Stimulated activated CD4-positive, alpha-beta T cell treated with anti-CD3 and anti-CD28 coated beads, Interleukin-15, amount 100 ng/mL, for 1 hour (primary cell): ENCODE measurements at regions not wholly inside any gene's neighbourhood (a gene's known extent, or its start where the extent isn't known, plus 50 kb on each side); places are given as distances from the start of the nearest gene placed in this dataset.
A peak's percentile ranks its signal among the peaks of the same experiment; 100 is the strongest.
"Not testable (repeated sequence)": the region's sequence is repeated elsewhere in the genome, so short reads cannot be mapped to it uniquely, and the experiment has no call there.

Experiments used
- DNase-seq, 2 donors: peaks; one replicate each; pipeline ENCODE4 v3.0.0-alpha.2; 2020; ENCODE audit warnings: low read depth in 1 of 2, low spot score in 1 of 2

DNA sequence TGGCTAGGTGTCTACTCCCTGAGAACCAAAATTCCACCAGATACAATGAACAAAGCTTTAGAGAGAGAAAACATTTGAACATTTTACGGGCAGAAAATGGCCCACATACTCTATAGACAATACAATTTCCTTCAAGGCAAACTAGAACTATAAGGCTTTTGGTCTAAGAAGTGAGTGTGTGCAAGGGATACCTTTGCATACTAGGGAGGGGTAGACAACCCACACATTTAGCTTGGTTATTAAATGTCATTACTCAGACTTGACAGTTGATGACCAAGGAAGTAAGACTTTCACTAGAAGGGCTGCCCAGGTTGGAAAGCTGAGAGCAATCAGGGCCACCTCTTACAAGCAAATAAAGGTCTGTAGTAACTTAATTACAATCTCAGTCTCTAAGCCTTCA lies 64.0 kb upstream of the PLEKHM1 start:
- DNase-seq = not testable (repeated sequence)

DNA sequence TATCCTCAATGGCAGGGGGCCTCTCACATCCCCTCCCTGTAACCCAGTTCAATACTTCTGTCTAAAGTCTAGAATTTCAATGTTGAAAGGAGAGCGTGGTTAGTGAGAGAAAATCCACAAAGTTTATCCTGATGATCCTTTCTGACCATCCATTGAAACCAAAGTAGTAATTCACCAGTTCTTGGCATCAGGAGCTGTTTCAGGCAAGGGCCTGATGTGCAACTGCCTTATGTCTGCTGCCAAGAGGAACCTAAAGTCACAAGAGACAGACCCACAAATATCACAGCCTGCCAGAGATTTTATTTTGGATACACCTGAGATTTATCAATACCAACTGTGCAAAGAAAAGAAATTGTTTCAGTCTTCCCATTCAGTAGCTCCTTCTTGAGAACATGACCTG lies 68.3 kb upstream of the PLEKHM1 start:
- not testable (repeated sequence) for DNase-seq

DNA sequence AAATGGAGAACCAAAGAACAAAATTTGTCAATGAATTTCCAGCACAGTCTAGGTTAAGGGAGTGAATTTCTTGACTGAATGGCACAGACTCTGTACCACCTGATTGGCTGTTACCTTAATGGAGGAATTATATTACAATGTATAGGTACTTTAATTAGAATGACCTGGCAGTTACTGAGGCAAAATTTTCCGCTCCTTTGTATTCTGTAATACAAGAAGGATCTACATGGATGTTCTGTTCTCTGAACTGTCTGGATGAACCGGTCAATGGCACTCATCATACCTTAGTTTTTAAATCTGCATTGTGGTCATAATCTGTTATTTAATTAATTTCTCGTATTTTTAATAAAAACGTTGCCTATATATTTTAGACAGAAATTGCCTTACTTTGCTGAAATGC lies 72.3 kb upstream of the PLEKHM1 start:
- DNase-seq = not testable (repeated sequence)

DNA sequence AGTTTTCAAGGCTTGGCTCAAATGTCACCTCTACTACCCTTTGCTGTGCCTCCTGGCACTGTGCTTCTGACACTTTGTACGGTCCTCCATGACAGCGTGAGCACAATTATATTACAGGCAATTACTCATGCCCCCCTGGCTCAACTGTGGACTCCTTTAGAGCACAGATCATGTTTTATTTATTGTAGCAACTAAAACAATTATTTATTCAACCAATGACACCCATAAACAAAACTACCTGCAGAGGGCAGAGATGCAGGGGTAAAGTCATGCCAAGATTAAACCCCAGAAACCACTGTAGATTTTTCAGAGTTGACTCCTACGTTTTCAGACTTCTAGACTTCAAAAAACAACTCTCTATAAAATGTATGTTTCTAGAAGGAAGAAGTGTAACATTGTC lies 72.8 kb upstream of the PLEKHM1 start:
- DNase-seq = not testable (repeated sequence)

DNA sequence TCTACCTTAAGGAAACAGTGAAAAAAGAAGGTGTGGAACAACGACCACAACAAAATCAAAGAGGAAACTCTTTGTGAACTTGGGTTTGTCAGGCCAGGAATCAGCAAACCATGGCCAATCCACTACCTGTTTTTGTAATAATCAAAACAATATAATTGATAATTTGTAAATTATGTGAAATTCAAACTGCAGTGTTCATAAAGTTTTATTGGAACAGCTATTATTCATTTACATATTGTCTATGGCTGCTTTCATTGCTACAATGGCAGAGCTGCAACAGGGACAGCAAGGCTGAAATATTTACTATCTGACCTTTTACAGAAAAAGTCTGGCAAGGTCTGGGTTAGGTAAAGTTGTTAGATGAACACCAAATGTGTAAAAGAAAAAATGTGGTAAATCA lies 77.8 kb upstream of the PLEKHM1 start:
- DNase-seq = not testable (repeated sequence)

DNA sequence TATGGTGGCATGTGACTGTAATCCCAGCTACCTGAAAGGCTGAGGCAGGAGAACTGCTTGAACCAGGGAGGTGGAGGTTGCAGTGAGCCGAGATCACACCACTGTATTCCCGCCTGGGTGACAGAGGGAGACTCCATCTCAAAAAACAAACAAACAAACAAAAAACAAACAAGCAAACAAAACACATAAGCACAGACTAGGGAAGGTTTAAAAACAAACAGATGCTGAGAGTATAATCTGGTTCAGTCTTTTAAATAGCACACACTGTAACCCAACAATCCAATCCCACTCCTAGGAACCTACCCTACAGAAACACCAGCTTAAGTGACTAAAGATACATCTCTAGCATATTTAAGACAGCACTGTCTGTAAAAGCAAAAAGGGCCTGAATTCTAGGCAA lies 82.8 kb upstream of the PLEKHM1 start:
- not testable (repeated sequence) for DNase-seq

DNA sequence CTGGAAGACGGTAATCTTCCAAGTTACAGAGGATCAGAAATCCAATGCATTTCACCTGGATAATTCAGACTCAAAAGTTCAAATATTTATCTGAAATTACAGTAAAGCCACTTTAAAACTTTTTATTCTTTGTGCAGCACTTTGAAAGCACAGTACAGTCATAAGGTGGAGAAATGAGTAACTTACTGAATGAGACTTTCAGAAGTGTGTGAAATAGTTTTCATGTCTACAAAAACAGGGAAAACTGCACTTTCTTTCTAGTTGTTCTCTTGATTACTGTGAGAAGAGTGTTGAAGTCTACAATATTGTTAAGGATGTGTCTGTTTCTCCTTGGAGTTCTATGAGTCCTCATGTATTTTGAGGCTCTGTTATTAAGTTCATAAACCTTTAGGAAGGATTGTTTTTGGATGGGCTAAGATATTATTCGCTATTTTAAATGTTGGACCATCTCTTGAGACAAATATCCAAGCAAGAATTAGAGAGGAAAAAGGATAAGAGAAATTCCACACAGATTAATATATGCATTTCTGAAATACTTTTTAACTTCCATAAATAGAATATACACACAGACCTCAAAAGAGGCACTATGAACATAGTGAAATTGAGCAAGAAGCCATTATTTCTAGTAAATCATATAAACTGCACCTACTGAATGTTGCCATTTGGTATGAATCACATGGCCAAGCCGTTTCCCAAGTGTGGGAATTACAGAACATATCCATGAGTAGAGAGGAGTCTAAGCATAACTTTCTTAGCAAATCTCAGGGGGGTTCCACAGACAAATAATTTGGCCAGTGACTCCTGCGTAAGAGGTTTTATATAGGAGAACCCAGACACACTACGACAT lies 83.6 kb upstream of the PLEKHM1 start:
- DNase-seq = no peak

DNA sequence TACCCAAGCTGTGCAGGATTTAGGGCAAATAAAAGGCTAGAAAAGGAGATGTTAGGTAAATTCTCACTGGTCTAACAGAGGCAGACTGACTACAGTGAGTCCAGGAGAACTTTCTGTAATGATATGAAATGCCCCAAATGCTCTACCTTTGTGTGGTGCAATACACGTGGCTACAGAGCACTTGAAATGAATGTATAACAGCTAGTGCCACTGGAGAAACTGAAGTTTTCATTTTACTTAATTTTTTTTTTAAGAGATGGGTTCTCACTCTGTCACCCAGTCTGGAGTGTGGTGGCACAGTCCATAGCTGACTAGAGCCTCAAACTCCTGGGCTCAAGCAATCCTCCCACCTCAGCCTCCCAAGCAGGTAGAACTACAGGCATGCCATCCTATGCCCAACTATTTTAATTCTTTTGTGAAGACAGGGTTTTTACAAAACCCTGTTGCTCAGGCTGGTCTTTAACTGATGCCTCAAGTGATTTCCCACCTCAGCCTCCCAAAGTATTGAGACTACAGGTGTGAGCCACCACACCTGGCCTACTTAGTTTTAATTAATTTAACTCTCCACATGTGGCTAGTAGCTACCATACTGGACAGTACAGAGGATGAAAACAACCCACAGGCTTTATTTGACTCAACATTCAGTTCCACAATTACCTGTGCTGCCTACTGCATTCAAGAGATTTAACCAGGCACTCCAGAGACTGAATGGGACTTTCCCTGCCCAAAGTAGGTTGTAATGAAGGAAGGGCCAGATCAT lies 84.8 kb upstream of the PLEKHM1 start:
- no peak for DNase-seq

DNA sequence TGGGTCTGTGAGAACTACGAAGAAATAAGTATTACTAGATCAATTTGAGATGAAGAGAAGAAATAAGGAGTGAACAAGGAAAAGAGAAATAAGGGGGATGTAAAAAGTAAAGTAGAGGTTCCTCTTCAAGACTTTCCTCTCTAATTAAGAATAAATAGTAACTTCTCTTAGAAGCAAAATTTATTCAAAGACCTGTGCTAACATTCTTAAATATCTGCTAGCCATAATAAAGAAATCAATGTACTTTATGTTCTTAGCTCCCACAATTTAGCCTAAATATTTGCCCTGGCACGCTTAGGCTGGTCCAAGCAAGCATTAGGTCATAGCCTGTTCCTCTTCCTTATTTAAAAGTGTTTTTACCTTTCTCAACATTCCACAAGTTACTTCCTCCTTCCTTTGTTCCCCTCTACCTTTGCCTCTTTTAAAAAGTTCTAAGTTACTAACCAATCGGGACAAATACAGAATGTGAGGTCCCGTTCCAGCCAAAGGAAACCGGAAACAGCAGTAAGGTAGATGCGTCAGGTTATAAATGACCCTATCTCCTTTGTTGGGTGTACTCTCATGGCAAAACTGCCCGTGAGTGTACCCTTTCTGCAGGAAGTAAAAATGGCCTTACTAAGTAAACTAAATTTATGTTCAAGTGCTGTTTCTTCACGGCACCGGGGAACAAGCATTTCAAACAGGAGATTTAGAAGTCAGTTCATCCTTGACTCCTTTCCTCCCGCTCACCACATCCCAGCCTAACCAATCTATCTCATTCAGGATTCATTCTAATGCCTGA lies 86.2 kb upstream of the PLEKHM1 start:
- not testable (repeated sequence) for DNase-seq

DNA sequence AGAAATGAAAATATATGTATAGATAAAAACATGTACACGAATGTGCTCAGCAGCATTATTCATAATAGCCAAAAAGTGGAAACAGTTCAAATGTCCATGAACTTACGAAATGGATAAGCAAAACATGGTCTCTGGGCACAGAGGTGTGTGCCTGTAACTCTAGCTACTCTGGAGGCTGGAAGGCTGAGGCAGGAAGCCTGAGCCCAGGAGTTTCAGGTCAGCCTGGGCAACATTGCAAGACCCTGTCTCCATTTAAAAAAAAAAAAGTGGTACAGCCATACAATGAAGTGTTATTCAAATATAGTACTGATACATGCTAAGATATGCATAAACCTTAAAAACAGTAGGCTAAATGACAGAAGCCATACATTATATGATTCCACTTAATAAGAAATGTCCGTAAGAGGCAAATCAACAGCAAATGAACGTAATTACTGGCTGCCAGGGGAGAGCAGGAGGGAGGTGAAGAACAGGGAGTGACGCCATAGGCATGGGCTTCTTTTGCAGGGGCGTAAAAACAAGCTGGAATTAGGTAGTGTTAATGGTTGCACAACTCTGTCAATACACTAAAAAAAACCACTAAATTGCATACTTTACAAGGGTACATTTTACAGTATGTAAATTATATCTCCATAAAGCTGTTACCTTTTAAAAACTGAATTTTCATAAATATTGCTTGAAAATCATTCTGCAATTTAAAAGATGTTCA lies 87.2 kb upstream of the PLEKHM1 start:
- DNase-seq = no peak

DNA sequence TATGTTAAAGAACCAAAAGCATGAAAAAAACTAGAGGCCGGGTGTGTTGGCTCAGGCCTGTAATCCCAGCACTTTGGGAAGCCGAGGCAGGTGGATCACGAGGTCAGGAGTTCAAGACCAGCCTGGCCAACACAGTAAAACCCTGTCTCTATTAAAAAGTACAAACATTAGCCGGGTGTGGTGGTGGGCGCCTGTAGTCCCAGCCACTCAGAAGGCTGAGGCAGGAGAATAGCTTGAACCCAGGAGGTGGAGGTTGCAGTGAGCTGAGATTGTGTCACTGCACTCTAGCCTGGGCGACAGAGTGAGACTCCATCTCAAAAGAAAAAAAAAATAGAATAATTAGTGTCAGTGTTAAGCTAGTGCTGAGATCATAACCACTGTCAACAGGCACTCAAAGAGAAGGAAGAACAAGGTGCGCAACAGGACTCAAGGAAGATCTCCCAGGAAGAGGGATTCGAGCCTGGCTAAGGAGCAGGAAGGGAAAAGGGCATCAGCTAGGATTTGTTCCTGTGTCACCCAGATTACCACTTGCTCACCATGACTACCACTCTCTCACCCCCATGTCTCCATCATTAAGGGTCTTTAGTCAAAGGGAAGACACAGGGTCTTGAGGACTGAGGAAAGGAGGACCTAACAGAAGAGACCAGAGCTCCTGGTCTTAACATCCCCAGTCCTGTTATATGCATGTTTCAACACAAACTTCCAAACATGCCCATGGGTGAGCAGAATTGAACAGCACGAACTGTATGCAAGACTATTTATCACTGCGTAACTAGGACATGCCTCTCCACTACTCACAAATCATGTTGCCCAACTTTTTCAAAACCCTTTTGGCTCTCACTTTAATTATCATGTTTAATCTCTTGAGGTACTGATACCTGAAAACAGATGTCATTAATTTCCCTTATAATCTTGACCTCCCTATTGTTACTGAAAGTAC lies 88.3 kb upstream of the PLEKHM1 start:
- DNase-seq = no peak

DNA sequence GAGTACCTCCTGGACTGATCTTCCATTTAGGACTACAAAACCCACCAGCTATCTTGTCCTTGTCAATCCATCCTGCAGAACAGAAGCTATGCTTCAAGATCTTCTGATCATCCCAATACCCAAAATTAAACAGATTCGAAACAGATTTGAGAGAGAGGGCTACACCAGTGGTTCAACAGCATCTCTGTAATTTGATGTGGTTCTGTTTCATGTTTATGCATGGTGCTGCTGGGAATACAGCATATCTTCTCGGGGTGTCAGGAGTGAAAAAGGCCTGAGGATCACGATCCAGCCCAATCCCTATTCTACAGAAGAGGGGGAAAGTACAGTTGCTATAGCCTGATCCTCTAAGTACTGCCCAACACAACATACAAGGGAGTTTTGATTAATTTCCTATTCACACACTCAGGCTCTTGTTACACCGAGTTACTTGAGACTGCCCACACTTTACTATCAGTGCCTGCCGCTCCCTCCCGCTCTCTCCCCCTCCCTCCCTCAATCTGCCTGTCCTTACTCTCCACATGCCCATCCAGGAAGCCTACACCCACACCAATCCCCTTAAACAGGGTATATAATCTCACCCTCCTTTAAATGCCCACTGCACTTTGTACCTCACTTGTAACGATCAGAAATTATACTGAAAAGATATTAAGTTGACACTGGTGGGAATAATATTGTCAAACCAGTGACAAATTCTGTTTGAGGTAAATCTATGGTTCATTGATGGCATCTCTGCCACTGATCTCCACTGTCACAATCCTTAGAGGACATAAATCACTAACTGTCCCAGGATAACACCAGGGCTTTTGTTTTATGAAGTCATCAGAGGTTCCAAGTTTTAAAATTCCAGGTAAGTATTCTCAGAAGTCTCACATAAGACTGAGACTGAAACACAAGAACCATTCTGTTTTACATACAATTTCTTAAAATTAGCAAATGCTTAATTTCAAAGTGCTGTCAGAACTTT lies 89.3 kb upstream of the PLEKHM1 start:
- DNase-seq = no peak

DNA sequence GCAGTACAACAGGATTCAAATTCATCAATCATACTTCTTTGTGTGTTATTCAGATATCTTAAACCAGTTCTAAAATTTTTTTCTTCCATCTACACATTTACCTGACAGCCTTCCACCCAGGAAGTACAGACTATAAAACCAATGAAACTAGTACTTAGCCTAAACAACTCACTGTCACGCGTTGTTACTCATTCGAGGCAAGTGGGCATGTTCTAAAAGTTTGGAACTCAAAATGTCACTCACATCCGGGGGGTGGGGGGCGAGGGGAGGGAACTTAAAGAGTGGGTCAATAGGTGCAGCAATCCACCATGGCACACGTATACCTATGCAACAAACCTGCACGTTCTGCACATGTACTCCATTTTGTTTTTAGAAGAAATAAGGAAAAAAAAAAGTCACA lies 90.4 kb upstream of the PLEKHM1 start:
- no peak for DNase-seq

DNA sequence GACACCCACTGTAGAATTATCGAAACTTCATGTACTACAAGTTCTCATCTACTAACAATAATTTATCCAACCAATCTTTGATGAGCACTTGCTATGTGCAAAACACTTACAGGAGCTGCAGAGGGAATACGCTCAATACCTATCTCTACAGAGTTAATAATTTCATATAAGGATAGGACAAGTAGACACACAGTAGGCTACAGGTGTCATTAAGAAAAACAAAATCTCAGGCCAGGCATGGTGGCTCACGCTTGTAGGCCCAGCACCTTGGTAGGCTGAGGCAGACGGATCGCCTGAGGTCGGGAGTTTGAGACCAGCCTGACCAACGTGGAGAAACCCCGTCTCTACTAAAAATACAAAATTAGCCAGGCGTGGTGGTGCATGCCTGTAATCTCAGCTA lies 91.3 kb upstream of the PLEKHM1 start:
- DNase-seq = no peak

DNA sequence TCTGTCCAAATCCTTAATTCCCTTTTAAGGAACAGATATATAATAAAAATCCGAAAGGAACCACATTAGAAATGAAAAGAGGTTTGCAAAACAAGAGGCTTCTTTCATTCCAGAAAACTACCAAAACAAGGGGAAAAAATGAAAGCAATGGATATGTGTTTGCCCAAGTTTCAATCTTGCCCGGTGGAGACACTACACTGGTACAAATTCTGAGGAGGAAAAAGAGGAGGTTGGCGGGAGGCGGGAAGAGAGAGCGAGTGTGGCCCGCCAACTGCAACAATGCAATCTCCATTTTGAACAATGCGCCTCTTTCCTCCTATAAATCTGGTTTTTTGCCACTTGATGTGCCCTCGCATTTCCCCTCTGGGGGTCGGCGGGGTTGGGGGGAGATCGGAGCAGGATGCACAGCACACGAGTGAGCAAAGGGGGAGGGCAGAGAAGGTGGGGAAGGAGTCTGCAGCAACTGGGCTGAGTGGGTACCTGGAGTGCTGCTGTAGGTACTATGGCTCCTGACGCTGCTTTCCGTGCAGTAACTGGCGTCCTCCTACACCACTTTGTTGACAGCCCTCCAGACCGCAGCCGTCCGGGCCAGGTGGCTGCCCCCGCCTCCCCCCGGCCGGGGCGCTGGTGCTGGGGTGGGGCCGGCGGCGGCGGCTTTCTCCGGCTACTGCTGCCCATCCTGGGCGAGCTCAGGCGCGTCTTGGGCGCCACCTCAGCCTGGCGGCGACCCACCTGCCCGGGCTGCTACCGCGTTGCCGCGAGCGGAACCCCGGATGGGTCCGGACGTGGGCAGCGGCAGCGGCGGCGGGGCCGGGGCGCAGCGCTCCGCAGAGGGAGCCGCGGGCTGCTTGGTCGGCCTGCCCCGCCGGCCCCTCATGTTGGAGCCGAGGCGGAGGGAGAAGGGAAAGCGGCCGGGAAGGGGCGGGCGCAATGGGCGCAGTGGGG lies 93.8 kb upstream of the PLEKHM1 start:
- DNase-seq = peak; percentile 52 to 55

DNA sequence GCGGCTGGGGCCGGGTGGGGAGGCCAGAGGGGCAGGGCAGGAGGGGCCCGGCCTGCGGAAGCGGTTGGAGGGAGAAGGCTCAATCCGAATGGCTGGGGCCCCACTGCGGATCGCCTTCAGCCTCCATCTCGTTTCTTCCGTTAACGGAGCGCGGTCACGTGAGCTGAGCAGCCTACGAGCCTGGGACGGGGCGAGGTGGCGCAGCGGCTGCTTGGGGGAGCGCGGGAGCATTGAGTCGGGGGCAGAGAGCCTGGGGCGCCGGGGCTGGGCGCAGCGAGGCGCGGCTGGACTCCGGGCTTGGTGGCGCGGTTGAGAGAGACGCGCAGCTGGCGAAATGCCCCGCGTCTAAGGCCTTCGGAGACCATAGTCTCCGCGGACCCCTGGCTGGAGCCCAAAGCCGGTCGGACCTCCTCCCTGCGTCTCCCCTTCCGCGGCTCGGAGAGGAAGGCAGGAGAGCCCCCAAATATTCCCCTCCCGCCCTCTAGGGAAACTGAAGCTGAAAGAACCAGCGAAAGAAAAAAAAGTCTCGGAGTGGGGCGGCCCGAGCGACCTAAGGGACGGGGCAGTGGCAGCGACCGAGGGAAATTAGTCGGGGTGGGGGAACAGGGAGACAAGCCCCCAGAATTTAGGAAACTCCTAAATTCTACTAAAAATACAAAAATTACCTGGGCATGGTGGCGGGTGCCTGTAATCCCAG lies 94.7 kb upstream of the PLEKHM1 start:
- DNase-seq = peak; percentile 71 to 78
